ENCODE measurements at regions not wholly inside any gene's neighbourhood (a gene's known extent, or its start where the extent isn't known, plus 50 kb on each side); places are given as distances from the start of the nearest gene placed in this dataset.

- no peak for DNase-seq (ENCODE audit: low read depth in 2 of 3, low spot score in 2 of 3)
These were observed 388.1 kb upstream of the IGFBP7 start for GRCh38 chr4:57498251-57498650.

GRCh38 chr4:57496697-57497471, 386.7 kb upstream of the IGFBP7 start:
- no peak for DNase-seq (ENCODE audit: low read depth in 2 of 3, low spot score in 2 of 3)

- no peak for DNase-seq (ENCODE audit: low read depth in 2 of 3, low spot score in 2 of 3)
These were observed 384.6 kb upstream of the IGFBP7 start for GRCh38 chr4:57494821-57495220.

GRCh38 chr4:57492251-57492878, 382.2 kb upstream of the IGFBP7 start:
- DNase-seq (ENCODE audit: low read depth in 2 of 3, low spot score in 2 of 3): no peak

GRCh38 chr4:57491388-57491787, 381.2 kb upstream of the IGFBP7 start:
- no peak for DNase-seq (ENCODE audit: low read depth in 2 of 3, low spot score in 2 of 3)

- DNase-seq (ENCODE audit: low read depth in 2 of 3, low spot score in 2 of 3): no peak
These were observed 380.5 kb upstream of the IGFBP7 start for GRCh38 chr4:57490520-57491255.

- no peak for DNase-seq (ENCODE audit: low read depth in 2 of 3, low spot score in 2 of 3)
These were observed 378.4 kb upstream of the IGFBP7 start for GRCh38 chr4:57488366-57489162.

GRCh38 chr4:57475424-57475823, 365.2 kb upstream of the IGFBP7 start:
- no peak for DNase-seq (ENCODE audit: low read depth in 2 of 3, low spot score in 2 of 3)

GRCh38 chr4:57465321-57466056, 355.3 kb upstream of the IGFBP7 start:
- no peak for DNase-seq (ENCODE audit: low read depth in 2 of 3, low spot score in 2 of 3)

GRCh38 chr4:57462843-57463242, 352.7 kb upstream of the IGFBP7 start:
- no peak for DNase-seq (ENCODE audit: low read depth in 2 of 3, low spot score in 2 of 3)

GRCh38 chr4:57460967-57461366, 350.8 kb upstream of the IGFBP7 start:
- DNase-seq (ENCODE audit: low read depth in 2 of 3, low spot score in 2 of 3): no peak

- no peak for DNase-seq (ENCODE audit: low read depth in 2 of 3, low spot score in 2 of 3)
These were observed 338.7 kb upstream of the IGFBP7 start for GRCh38 chr4:57448901-57449300.

- DNase-seq (ENCODE audit: low read depth in 2 of 3, low spot score in 2 of 3): no peak
These were observed 338.3 kb upstream of the IGFBP7 start for GRCh38 chr4:57448452-57448851.

GRCh38 chr4:57446266-57446665, 336.1 kb upstream of the IGFBP7 start:
- DNase-seq (ENCODE audit: low read depth in 2 of 3, low spot score in 2 of 3): no peak

GRCh38 chr4:57445686-57446085, 335.5 kb upstream of the IGFBP7 start:
- no peak for DNase-seq (ENCODE audit: low read depth in 2 of 3, low spot score in 2 of 3)

GRCh38 chr4:57444671-57445070, 334.5 kb upstream of the IGFBP7 start:
- DNase-seq (ENCODE audit: low read depth in 2 of 3, low spot score in 2 of 3): no peak

GRCh38 chr4:57443787-57444186, 333.6 kb upstream of the IGFBP7 start:
- no peak for DNase-seq (ENCODE audit: low read depth in 2 of 3, low spot score in 2 of 3)

GRCh38 chr4:57443308-57443707, 333.1 kb upstream of the IGFBP7 start:
- no peak for DNase-seq (ENCODE audit: low read depth in 2 of 3, low spot score in 2 of 3)

- DNase-seq (ENCODE audit: low read depth in 2 of 3, low spot score in 2 of 3): no peak
These were observed 332.7 kb upstream of the IGFBP7 start for GRCh38 chr4:57442831-57443291.

- DNase-seq (ENCODE audit: low read depth in 2 of 3, low spot score in 2 of 3): no peak
These were observed 332.1 kb upstream of the IGFBP7 start for GRCh38 chr4:57442241-57442640.

GRCh38 chr4:57437649-57438048, 327.5 kb upstream of the IGFBP7 start:
- DNase-seq (ENCODE audit: low read depth in 2 of 3, low spot score in 2 of 3): no peak

Measured in activated CD8-positive, alpha-beta memory T cell treated with anti-CD3 and anti-CD28 coated beads for 48 hours (primary cell).